ENCODE measurements at regions not wholly inside any gene's neighbourhood (a gene's known extent, or its start where the extent isn't known, plus 50 kb on each side); places are given as distances from the start of the nearest gene placed in this dataset.

- no peak for TF ChIP-seq TAF1 (IDR thresholded peaks at IDR 0.05; ENCODE audit: low read depth)
- TF ChIP-seq EP300 (IDR thresholded peaks at IDR 0.05; ENCODE audit: borderline replicate concordance), result no peak
- no peak for TF ChIP-seq MAX (IDR thresholded peaks at IDR 0.05)
- TF ChIP-seq REST (IDR thresholded peaks at IDR 0.05; ENCODE audit: low read depth), result no peak
- TF ChIP-seq EGR1 (IDR thresholded peaks at IDR 0.05), result no peak
These were observed 85.0 kb downstream of the CHD9NB start for GRCh38 chr16:52967744-52968143.

All from Ishikawa (cell line).